ENCODE measurements at regions not wholly inside any gene's neighbourhood (a gene's known extent, or its start where the extent isn't known, plus 50 kb on each side); places are given as distances from the start of the nearest gene placed in this dataset.
A peak's percentile ranks its signal among the peaks of the same experiment; 100 is the strongest.

DNA sequence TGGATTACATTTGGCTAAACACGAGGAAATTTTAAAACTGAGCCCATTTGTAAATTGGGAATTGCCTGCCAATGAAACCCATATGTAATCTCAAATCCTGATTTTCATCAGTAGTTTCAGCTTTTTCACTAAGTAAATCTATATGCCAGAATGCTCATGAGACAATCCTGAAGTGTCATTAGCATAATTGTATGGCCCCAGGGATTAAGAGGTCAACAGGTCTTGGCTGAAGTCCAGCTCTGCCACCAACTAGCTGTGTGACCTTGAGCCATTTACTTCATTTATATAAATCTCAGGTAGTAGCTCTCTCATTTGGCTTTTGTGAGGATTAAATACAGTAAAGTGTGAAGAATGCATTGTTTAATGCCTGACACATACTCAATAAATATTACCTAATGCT, 320.5 kb upstream of the EMCN start:
- no peak for DNase-seq (ENCODE audit: insufficient read length)
- TF ChIP-seq TAF1 (IDR thresholded peaks at IDR 0.05; ENCODE audit: borderline replicate concordance, low read depth, low read length), result no peak
- no peak for TF ChIP-seq POLR2AphosphoS5 (IDR thresholded peaks at IDR 0.05; ENCODE audit: low read depth, low read length)
- no peak for TF ChIP-seq POLR2A (IDR thresholded peaks at IDR 0.05; ENCODE audit: low read depth, low read length)

DNA sequence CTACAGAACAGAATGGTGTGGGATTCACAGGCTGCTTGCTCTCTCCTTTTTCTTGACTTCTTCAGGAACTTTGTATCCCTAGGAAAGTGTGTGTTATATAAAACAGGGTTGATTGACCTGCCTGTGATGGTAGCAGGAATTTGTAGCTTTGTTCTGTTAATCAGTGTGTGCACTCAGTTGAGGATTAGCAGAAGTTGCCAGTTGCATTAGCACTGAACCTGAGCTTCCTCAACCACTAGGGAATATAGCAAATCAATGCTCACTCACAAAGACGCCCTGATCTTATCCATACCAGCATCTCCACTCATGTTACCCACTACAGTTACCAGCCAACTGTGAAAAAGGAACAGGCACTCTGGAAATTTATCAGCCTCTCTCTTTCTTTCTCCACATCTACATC, 319.1 kb upstream of the EMCN start:
- TF ChIP-seq TAF1 (IDR thresholded peaks at IDR 0.05; ENCODE audit: borderline replicate concordance, low read depth, low read length) (no peak), POLR2AphosphoS5 (IDR thresholded peaks at IDR 0.05; ENCODE audit: low read depth, low read length) (no peak), POLR2A (IDR thresholded peaks at IDR 0.05; ENCODE audit: low read depth, low read length) (no peak)
- no peak for DNase-seq (ENCODE audit: insufficient read length)
- no peak for FAIRE-seq

More for the DNA sequence above, 320.5 kb upstream of the EMCN start:
- no peak for FAIRE-seq

DNA sequence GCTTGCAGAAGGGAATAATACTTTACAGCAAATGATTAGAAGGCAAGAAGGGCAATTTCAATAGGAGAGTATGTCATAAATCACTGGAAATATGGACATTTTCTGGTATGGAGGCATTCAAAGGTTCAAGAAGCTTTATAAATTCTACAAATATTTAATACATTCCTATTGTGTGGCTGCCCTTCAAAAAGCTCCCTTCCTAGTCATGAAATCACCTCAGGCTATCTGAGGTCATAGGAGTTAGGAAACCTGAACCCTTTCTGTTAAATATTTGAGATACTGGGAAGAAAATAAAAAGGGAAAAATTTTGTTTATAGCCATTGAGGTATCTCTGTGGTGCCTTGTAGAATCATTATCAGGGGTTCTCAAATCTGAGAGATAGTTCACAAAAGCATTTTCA, 316.8 kb upstream of the EMCN start:
- FAIRE-seq (no peak), DNase-seq (ENCODE audit: insufficient read length) (no peak)
- no peak for TF ChIP-seq POLR2AphosphoS5 (IDR thresholded peaks at IDR 0.05; ENCODE audit: low read depth, low read length)
- TF ChIP-seq TAF1 (IDR thresholded peaks at IDR 0.05; ENCODE audit: borderline replicate concordance, low read depth, low read length), result no peak
- no peak for TF ChIP-seq POLR2A (IDR thresholded peaks at IDR 0.05; ENCODE audit: low read depth, low read length)

DNA sequence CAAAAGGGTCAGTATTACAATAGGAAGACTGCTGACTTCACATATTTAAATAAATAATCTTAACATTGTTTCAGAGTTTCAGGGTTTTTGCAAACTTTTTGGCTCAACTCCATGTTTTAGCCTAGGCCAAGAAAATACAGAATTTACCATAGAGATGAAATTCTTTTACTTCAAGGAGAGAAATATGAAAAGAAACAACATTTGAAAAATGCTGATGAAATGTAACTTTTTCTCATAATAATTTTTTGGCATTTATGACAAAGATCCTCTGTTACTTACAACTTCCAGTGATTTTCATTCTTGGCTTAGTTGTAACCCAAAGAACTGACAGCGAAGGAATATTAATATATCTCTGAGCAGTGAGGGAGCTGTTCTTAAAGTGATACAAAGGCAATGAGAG, 316.1 kb upstream of the EMCN start:
- TF ChIP-seq POLR2A (IDR thresholded peaks at IDR 0.05; ENCODE audit: low read depth, low read length) (no peak), POLR2AphosphoS5 (IDR thresholded peaks at IDR 0.05; ENCODE audit: low read depth, low read length) (no peak), TAF1 (IDR thresholded peaks at IDR 0.05; ENCODE audit: borderline replicate concordance, low read depth, low read length) (no peak)
- no peak for FAIRE-seq
- DNase-seq (ENCODE audit: insufficient read length), result no peak

DNA sequence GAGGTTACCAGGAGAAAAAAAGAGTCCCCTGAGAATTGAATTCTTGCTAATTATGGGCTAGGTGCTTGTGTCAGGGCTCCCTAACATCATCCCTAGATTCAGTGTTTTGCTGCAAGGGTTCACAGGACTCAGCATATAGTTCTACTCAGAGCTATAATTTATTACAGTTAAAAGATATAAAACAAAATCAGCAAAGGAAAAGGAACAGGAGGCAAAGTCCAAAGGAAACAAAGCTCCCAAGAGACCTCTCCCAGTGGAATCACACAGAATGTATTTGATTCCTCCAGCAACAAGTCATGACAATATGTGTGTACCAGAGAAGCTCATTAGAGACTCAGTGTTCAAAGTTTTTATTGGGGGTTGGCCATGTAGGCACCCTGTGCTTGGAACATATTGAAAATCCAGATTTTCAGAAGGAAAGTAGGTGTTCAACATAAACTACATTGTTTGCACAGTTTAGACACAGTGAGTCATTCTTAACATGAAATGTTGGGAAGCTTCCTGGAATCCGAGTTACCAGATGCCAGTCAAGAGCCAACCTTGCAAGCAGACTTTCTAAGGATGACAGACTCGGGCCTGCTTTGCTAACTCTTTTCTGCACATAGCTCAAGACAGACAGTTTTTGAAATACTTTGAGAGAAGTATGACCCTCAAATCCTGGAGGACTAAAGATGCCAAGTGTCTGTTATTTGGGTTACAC, 311.3 kb upstream of the EMCN start:
- no peak for FAIRE-seq
- no peak for DNase-seq (ENCODE audit: insufficient read length)
- TF ChIP-seq TAF1 (IDR thresholded peaks at IDR 0.05; ENCODE audit: borderline replicate concordance, low read depth, low read length) (no peak), POLR2AphosphoS5 (IDR thresholded peaks at IDR 0.05; ENCODE audit: low read depth, low read length) (no peak), POLR2A (IDR thresholded peaks at IDR 0.05; ENCODE audit: low read depth, low read length) (no peak)

DNA sequence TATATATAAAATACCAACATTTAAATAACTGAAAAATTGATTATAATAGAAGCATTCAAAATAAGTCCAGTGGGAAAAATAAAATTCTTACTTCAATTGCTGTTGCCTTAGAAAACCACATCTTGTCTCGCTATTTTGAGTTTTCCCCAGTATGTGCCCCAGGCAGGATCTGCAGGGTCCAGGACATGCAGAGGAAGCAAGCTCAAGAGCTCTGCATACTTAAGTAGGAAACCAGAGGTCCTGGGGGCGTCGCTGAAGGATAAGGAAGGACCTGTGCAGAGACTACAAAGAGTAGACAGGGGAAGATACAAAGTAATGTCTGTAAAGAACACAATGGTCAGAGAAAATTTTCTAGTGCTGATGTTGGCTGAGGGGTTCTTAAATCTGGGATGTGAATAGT, 310.5 kb upstream of the EMCN start:
- FAIRE-seq (no peak), DNase-seq (ENCODE audit: insufficient read length) (no peak)
- TF ChIP-seq POLR2A (IDR thresholded peaks at IDR 0.05; ENCODE audit: low read depth, low read length), result no peak
- no peak for TF ChIP-seq POLR2AphosphoS5 (IDR thresholded peaks at IDR 0.05; ENCODE audit: low read depth, low read length)
- no peak for TF ChIP-seq TAF1 (IDR thresholded peaks at IDR 0.05; ENCODE audit: borderline replicate concordance, low read depth, low read length)

DNA sequence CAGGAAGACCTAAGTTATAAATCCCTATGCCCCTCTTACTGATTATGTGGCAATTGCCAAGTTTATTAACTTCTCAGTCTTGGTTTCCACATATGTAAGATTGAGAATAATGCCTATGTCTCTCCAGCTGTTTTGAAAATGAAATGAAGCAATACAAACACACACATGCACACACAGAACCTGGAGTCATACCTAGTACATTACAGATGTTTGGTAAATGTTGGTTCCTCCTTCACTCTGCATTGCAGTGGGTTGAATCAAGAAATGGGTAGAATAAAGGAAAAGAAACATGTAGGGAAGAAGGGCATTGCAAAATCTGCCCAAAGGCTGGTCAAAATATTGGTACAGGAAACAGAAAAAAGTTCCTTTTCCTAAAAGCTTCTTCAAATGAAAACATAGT, 309.9 kb upstream of the EMCN start:
- no peak for DNase-seq (ENCODE audit: insufficient read length)
- TF ChIP-seq TAF1 (IDR thresholded peaks at IDR 0.05; ENCODE audit: borderline replicate concordance, low read depth, low read length) (no peak), POLR2A (IDR thresholded peaks at IDR 0.05; ENCODE audit: low read depth, low read length) (no peak), POLR2AphosphoS5 (IDR thresholded peaks at IDR 0.05; ENCODE audit: low read depth, low read length) (no peak)
- FAIRE-seq, result peak; percentile 60

DNA sequence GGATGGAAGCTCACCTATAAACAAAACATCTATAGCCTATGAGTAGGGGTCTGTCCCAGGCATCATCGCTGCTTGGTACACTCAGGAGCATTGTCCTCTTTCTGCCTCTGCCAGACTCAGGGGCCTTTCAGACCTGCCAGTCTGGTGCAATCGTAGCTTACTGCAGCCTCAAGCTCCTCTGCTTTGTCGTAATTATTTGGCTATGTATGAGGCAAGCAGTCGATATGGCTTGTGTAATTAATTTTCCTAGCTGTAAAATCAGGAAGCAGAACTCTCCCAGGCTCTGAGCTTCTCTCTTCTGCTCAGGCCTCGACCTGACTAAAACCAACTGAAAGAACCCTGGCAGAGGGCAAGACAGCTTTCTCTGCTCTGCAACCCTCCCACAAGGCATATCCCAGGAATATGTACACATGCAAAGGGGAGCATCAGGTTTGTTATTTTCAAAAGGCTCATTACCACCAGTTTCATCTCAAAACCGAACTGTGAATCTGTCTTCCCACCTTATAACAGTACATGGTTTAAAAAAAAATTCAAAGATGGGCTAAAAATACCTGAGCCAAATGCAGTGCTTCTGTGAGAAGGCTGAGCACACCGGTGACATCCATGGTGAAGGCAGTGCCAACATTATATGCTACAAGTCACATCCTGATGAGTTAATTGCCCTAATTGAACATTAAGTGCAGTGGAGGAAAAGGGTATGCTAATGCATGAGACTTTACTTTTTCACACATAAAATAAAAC, 309.2 kb upstream of the EMCN start:
- DNase-seq (ENCODE audit: insufficient read length) (no peak), FAIRE-seq (no peak)
- TF ChIP-seq TAF1 (IDR thresholded peaks at IDR 0.05; ENCODE audit: borderline replicate concordance, low read depth, low read length) (no peak), POLR2A (IDR thresholded peaks at IDR 0.05; ENCODE audit: low read depth, low read length) (no peak), POLR2AphosphoS5 (IDR thresholded peaks at IDR 0.05; ENCODE audit: low read depth, low read length) (no peak)

DNA sequence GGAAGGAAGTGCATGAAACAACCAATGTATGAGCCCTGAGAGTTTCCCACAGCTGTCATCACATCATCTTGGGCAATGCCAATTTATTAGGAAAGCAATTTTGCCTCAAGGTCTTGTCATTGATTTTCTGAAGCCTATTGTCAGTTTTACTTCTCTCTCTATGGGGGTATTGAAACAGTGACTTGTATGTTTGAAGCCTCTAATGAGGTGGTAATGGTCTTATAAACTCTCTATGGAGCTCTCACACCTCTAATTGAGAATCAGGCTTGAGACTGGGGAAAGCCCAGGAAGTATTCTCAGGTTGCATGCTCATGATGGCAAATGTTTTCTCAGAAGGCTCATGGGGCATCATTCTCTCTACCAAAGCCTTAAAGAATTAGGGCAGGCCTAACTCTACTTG, 308.2 kb upstream of the EMCN start:
- DNase-seq (ENCODE audit: insufficient read length), result no peak
- TF ChIP-seq TAF1 (IDR thresholded peaks at IDR 0.05; ENCODE audit: borderline replicate concordance, low read depth, low read length), result no peak
- FAIRE-seq, result peak; percentile 73

DNA sequence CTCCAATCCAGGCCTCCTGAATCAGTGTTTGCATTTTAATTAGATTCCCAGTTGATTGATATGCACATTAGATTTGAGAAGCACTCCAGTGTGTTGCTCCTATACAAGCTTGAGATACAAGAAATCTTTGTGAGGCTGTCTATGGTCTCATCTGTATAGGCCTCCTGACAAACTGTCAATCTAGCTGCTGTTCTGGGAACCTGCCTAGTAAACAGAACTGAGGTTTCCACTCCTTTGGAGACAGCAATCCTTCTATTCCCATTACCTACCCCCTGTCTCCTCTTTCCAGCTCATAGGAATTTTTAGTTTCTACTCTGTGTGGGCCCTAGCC, 306.1 kb upstream of the EMCN start:
- DNase-seq (ENCODE audit: insufficient read length), result no peak
- TF ChIP-seq POLR2AphosphoS5 (IDR thresholded peaks at IDR 0.05; ENCODE audit: low read depth, low read length), result no peak
- no peak for TF ChIP-seq POLR2A (IDR thresholded peaks at IDR 0.05; ENCODE audit: low read depth, low read length)
- TF ChIP-seq TAF1 (IDR thresholded peaks at IDR 0.05; ENCODE audit: borderline replicate concordance, low read depth, low read length), result no peak
- FAIRE-seq, result no peak

DNA sequence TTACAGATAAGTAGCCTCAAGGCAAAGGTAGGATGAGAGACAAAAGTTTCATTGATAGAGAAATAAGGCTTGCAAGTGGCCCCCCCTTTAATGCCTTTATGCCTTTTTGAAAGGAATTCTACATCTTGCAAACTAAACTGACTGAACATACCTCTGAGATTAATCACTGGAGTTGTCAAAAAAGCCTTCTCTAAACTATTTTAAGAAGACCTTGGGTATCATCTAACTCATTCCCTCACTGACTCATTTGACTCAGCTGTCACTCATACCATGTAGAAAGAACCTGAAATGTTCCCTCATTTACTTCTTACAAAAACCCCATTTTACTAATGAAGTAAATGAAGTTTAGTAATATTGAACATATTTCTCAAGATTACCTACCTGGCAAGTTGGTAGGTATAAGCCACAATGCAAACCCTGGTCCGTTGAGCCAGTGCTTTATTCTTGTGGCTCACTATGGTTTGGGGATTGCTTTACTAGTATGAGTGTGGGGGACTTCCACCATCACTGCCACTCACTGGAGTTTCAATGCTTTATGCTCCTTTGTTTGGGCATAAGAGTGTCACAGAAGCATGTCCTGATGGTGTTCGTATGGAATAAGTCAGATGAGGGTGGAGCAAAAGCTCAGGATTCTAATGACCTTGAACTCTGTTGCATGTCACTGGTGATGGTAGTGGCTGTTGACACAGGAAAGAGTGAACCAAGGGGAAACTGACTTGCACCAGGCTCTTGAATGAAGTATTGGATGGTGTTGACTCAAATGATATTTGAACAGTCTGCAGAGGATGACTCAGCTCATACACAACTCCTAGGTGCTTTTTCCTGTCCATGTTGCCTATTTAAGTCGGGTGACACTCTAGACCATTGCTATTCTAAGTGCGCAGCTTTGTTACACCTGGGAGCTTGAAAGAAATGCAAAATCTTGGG, 305.5 kb upstream of the EMCN start:
- TF ChIP-seq TAF1 (IDR thresholded peaks at IDR 0.05; ENCODE audit: borderline replicate concordance, low read depth, low read length), result no peak
- 0 out of 2 replicates have a peak, but pooled peaks have one; percentile 26 for TF ChIP-seq POLR2A (IDR thresholded peaks at IDR 0.05; ENCODE audit: low read depth, low read length)
- TF ChIP-seq POLR2AphosphoS5 (IDR thresholded peaks at IDR 0.05; ENCODE audit: low read depth, low read length), result no peak
- DNase-seq (ENCODE audit: insufficient read length), result no peak
- peak; percentile 89 for FAIRE-seq

All from GM12892 (cell line).